Tongue (tissue), 1 donor: ENCODE measurements at regions not wholly inside any gene's neighbourhood (a gene's known extent, or its start where the extent isn't known, plus 50 kb on each side); places are given as distances from the start of the nearest gene placed in this dataset.
A peak's percentile ranks its signal among the peaks of the same experiment; 100 is the strongest.
"Not testable (repeated sequence)": the region's sequence is repeated elsewhere in the genome, so short reads cannot be mapped to it uniquely, and the experiment has no call there.

Experiments used
- DNase-seq: peaks from one replicate; pipeline ENCODE4 v3.0.0-alpha.2; 2015

GRCh38 chrX:109172091-109172602 lies 309.7 kb downstream of the GUCY2F start:
- DNase-seq: no peak

- no peak for DNase-seq
Observed at GRCh38 chrX:109155161-109155560, 326.7 kb downstream of the GUCY2F start.

- not testable (repeated sequence) for DNase-seq
Observed at GRCh38 chrX:109144173-109144572, 337.7 kb downstream of the GUCY2F start.

- no peak for DNase-seq
Observed at GRCh38 chrX:109140463-109140862, 341.4 kb downstream of the GUCY2F start.

GRCh38 chrX:109134777-109135176 lies 347.1 kb downstream of the GUCY2F start:
- DNase-seq: no peak

- no peak for DNase-seq
Observed at GRCh38 chrX:109125304-109125703, 356.6 kb downstream of the GUCY2F start.

- DNase-seq: no peak
Observed at GRCh38 chrX:109089359-109089758, 353.0 kb upstream of the IRS4 start.

- no peak for DNase-seq
Observed at GRCh38 chrX:109077788-109078187, 341.4 kb upstream of the IRS4 start.

- peak; percentile 4 for DNase-seq
Observed at GRCh38 chrX:109054181-109054581, 317.8 kb upstream of the IRS4 start.

GRCh38 chrX:109049903-109050302 lies 313.5 kb upstream of the IRS4 start:
- no peak for DNase-seq

- no peak for DNase-seq
Observed at GRCh38 chrX:109049416-109049815, 313.1 kb upstream of the IRS4 start.

- DNase-seq: no peak
Observed at GRCh38 chrX:109040057-109040456, 303.7 kb upstream of the IRS4 start.

GRCh38 chrX:109036624-109037023 lies 300.3 kb upstream of the IRS4 start:
- no peak for DNase-seq

- DNase-seq: no peak
Observed at GRCh38 chrX:108993909-108994308, 257.5 kb upstream of the IRS4 start.

- not testable (repeated sequence) for DNase-seq
Observed at GRCh38 chrX:108972899-108973298, 236.5 kb upstream of the IRS4 start.

- DNase-seq: no peak
Observed at GRCh38 chrX:108947205-108947604, 210.8 kb upstream of the IRS4 start.

GRCh38 chrX:108946531-108946930 lies 210.2 kb upstream of the IRS4 start:
- no peak for DNase-seq

GRCh38 chrX:108945883-108946523 lies 209.6 kb upstream of the IRS4 start:
- no peak for DNase-seq

- DNase-seq: no peak
Observed at GRCh38 chrX:108914791-108915190, 178.4 kb upstream of the IRS4 start.

GRCh38 chrX:108903831-108904230 lies 167.5 kb upstream of the IRS4 start:
- not testable (repeated sequence) for DNase-seq

GRCh38 chrX:108900333-108900732 lies 164.0 kb upstream of the IRS4 start:
- no peak for DNase-seq

GRCh38 chrX:108896349-108896748 lies 160.0 kb upstream of the IRS4 start:
- not testable (repeated sequence) for DNase-seq

GRCh38 chrX:108892501-108892900 lies 156.1 kb upstream of the IRS4 start:
- DNase-seq: no peak

- no peak for DNase-seq
Observed at GRCh38 chrX:108875548-108875947, 139.2 kb upstream of the IRS4 start.

GRCh38 chrX:108843039-108843438 lies 106.7 kb upstream of the IRS4 start:
- DNase-seq: not testable (repeated sequence)
